CD4-positive, alpha-beta T cell treated with Interleukin-6 at 100 ng/mL for 8 hours (primary cell): ENCODE measurements at regions not wholly inside any gene's neighbourhood (a gene's known extent, or its start where the extent isn't known, plus 50 kb on each side); places are given as distances from the start of the nearest gene placed in this dataset.

ENCODE experiments used
- DNase-seq: peaks from one replicate; pipeline ENCODE4 v3.0.0-alpha.2; 2020; ENCODE audit warnings: mixed read lengths, low spot score

GRCh38 chr10:62710182-62710581 is 94.3 kb upstream of the ADO start:
- no peak for DNase-seq

GRCh38 chr10:62715383-62715782 is 89.1 kb upstream of the ADO start:
- no peak for DNase-seq

GRCh38 chr10:62718585-62718984 is 85.9 kb upstream of the ADO start:
- DNase-seq, result no peak

- no peak for DNase-seq
Observed at GRCh38 chr10:62719061-62719460, 85.5 kb upstream of the ADO start.

GRCh38 chr10:62721687-62722086 is 82.8 kb upstream of the ADO start:
- no peak for DNase-seq

GRCh38 chr10:62723375-62723774 is 81.1 kb upstream of the ADO start:
- DNase-seq, result no peak

GRCh38 chr10:62724465-62724864 is 80.1 kb upstream of the ADO start:
- DNase-seq, result no peak

- DNase-seq, result no peak
Observed at GRCh38 chr10:62726142-62726541, 78.4 kb upstream of the ADO start.

- DNase-seq, result no peak
Observed at GRCh38 chr10:62726638-62727037, 77.9 kb upstream of the ADO start.

- no peak for DNase-seq
Observed at GRCh38 chr10:62727934-62728333, 76.6 kb upstream of the ADO start.

GRCh38 chr10:62728479-62728878 is 76.0 kb upstream of the ADO start:
- peak; percentile 36 for DNase-seq

- DNase-seq, result peak; percentile 75
Observed at GRCh38 chr10:62732841-62733653, 71.5 kb upstream of the ADO start.

- no peak for DNase-seq
Observed at GRCh38 chr10:62733654-62734293, 70.7 kb upstream of the ADO start.

- DNase-seq, result no peak
Observed at GRCh38 chr10:62734781-62735463, 69.6 kb upstream of the ADO start.

GRCh38 chr10:62735464-62736167 is 68.9 kb upstream of the ADO start:
- DNase-seq, result peak; percentile 17

- DNase-seq, result no peak
Observed at GRCh38 chr10:62736168-62736546, 68.4 kb upstream of the ADO start.

- DNase-seq, result no peak
Observed at GRCh38 chr10:62738916-62739315, 65.6 kb upstream of the ADO start.

GRCh38 chr10:62740885-62741745 is 63.4 kb upstream of the ADO start:
- no peak for DNase-seq

GRCh38 chr10:62741996-62742395 is 62.5 kb upstream of the ADO start:
- DNase-seq, result no peak

GRCh38 chr10:62742536-62743061 is 61.9 kb upstream of the ADO start:
- DNase-seq, result no peak

GRCh38 chr10:62744136-62744535 is 60.4 kb upstream of the ADO start:
- DNase-seq, result no peak
